Osteoblast (primary cell): ENCODE measurements at regions not wholly inside any gene's neighbourhood (a gene's known extent, or its start where the extent isn't known, plus 50 kb on each side); places are given as distances from the start of the nearest gene placed in this dataset.

ENCODE experiments used
- DNase-seq: peaks from one replicate; pipeline ENCODE4 v3.0.0; 2011; ENCODE audit warnings: low spot score, mixed read lengths; ENCODE audit not compliant: insufficient read length; ENCODE audit errors: missing footprints
- H2AFZ ChIP-seq: 2 replicates; pipeline ENCODE4 v1.6.0; 2011; ENCODE audit warnings: mild to moderate bottlenecking, low read length
- H3K27ac ChIP-seq: 2 replicates; pipeline ENCODE4 v1.5.1; 2011; ENCODE audit warnings: mild to moderate bottlenecking, low read depth, low read length, moderate library complexity
- H3K27me3 ChIP-seq: 2 replicates; pipeline ENCODE4 v1.6.0; 2012; ENCODE audit warnings: mild to moderate bottlenecking, control low read depth, inconsistent platforms, low read length, moderate library complexity; ENCODE audit not compliant: insufficient read depth
- H3K36me3 ChIP-seq: 2 replicates; pipeline ENCODE4 v1.5.1; 2011; ENCODE audit warnings: mild to moderate bottlenecking, low read length, control low read depth, moderate library complexity; ENCODE audit not compliant: insufficient read depth
- H3K4me1 ChIP-seq: 2 replicates; pipeline ENCODE4 v1.5.1; 2011; ENCODE audit warnings: mild to moderate bottlenecking, low read length, control low read depth, moderate library complexity; ENCODE audit not compliant: insufficient read depth
- H3K4me2 ChIP-seq: 2 replicates; pipeline ENCODE4 v1.6.0; 2011; ENCODE audit warnings: mild to moderate bottlenecking, low read length; ENCODE audit not compliant: insufficient read depth
- H3K4me3 ChIP-seq: fragments of 200-600 bp; sonication (generic); 3 replicates; pipeline ENCODE4 v1.5.1; 2012; ENCODE audit warnings: mild to moderate bottlenecking, low read length, inconsistent platforms; ENCODE audit not compliant: insufficient read depth
- H3K79me2 ChIP-seq: 2 replicates; pipeline ENCODE4 v1.6.0; 2012; ENCODE audit warnings: mild to moderate bottlenecking, low read length, control low read depth, inconsistent platforms; ENCODE audit not compliant: insufficient read depth
- H3K9me3 ChIP-seq: 2 replicates; pipeline ENCODE4 v1.5.1; 2011; ENCODE audit warnings: low read depth, low read length, control low read depth
- H4K20me1 ChIP-seq: 2 replicates; pipeline ENCODE4 v1.6.0; 2012; ENCODE audit warnings: mild to moderate bottlenecking, low read length, control low read depth; ENCODE audit not compliant: insufficient read depth
- TF ChIP-seq, protein P1 (sequence below): IDR thresholded peaks from 2 replicates; pipeline ENCODE4 v1.5.1; 2011; ENCODE audit warnings: mild to moderate bottlenecking, low read depth, low read length, moderate library complexity; ENCODE audit errors: extremely low read depth

DNA sequence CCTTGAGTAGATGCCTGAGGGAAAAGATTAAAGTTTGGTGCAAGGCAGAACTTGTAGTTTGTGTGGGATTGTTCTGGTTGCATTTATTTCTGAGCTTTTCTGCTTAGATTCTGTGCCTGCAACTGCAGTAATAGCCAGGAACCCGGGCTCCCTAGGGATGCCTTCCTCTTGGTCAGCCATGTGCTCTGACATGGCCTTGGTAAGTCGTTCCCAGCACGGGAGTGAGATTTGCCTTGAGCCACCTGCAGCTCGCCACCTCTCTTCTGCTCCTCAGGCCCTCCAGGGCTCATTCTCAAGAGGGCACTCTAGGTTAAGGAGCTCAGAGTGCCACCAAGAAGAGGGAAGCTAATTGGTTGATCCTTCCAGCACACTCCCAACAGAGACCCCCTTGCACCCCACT is 350.6 kb upstream of the MKI67 start:
- Histone ChIP-seq H3K27me3 (no peaks in the 10 kb centered on the region), H2AFZ (no peak overlapping the region), H3K27ac (no peak overlapping the region), H3K4me2 (no peak overlapping the region), H4K20me1 (no peaks in the 10 kb centered on the region), H3K79me2 (no peaks in the 10 kb centered on the region), H3K4me3 (no peak overlapping the region), H3K4me1 (no peaks in the 10 kb centered on the region), H3K9me3 (no peaks in the 10 kb centered on the region), H3K36me3 (no peaks in the 10 kb centered on the region)
- TF ChIP-seq, protein P1, sequence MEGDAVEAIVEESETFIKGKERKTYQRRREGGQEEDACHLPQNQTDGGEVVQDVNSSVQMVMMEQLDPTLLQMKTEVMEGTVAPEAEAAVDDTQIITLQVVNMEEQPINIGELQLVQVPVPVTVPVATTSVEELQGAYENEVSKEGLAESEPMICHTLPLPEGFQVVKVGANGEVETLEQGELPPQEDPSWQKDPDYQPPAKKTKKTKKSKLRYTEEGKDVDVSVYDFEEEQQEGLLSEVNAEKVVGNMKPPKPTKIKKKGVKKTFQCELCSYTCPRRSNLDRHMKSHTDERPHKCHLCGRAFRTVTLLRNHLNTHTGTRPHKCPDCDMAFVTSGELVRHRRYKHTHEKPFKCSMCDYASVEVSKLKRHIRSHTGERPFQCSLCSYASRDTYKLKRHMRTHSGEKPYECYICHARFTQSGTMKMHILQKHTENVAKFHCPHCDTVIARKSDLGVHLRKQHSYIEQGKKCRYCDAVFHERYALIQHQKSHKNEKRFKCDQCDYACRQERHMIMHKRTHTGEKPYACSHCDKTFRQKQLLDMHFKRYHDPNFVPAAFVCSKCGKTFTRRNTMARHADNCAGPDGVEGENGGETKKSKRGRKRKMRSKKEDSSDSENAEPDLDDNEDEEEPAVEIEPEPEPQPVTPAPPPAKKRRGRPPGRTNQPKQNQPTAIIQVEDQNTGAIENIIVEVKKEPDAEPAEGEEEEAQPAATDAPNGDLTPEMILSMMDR, result no peak
- DNase-seq, result peak; percentile 41

DNA sequence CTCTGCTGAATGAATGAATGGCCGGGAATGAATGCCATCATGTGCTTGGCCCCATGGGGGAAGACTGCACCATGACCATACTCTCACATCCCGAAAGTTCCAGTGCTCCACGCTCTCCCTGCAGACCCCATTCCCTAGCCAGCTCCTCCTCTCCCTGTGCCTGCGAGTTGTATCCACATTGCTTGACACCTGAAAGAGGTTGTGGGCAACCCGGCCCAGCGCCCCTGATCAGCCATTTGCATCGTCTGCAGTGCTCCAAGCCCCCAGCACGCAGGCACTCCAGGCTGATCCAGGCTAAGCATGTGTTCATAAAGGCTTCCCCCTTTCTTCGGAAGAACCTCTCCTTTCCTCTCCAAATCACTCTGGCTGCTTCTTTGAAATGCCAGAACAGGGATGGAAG is 354.4 kb upstream of the MKI67 start:
- Histone ChIP-seq H4K20me1 (no peaks in the 10 kb centered on the region), H3K27ac (no peak overlapping the region), H3K4me3 (no peak overlapping the region), H3K27me3 (no peaks in the 10 kb centered on the region), H3K4me1 (no peaks in the 10 kb centered on the region), H3K4me2 (no peak overlapping the region), H3K9me3 (no peaks in the 10 kb centered on the region), H3K36me3 (no peaks in the 10 kb centered on the region), H2AFZ (no peak overlapping the region), H3K79me2 (no peaks in the 10 kb centered on the region)
- no peak for DNase-seq
- TF ChIP-seq, protein P1, result no peak

DNA sequence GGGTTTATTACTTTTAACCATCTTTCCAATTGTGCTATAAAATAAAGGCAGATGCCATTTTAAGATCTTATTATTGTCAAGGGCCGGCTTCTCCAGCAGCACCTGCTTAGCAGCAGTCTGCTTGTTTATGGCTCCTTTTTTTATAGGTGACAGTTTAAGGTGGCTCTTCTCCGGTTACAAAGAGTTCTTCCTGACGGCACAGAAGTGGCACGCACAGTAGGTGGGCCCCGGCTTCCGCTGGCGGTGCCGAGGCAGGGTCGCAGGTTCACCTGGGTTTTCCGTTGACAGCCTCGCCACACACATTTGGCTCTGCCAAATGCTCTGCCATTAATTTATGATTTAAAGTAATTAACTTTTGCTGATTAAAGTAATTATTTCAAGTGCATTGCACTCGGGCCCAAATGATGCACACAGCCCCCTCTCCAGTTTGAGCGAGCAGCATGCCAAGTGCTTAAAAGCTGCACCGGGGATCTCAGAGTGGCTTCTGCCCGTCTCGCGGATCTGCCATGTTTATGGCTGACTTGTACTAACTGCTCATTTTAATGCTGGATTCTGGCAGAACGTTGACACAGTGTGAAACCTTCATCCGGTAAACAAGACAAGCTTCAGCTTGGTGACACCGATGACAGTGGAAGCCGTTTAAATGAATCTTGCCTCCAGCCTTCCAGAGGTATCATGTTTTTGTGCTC is 355.1 kb upstream of the MKI67 start:
- H3K9me3 ChIP-seq, result no peaks in the 10 kb centered on the region
- TF ChIP-seq, protein P1, result no peak
- H4K20me1 ChIP-seq, result no peaks in the 10 kb centered on the region
- H3K4me1 ChIP-seq, result no peaks in the 10 kb centered on the region
- H3K27me3 ChIP-seq, result no peaks in the 10 kb centered on the region
- H2AFZ ChIP-seq, result no peak overlapping the region
- no peaks in the 10 kb centered on the region for H3K36me3 ChIP-seq
- H3K27ac ChIP-seq, result no peak overlapping the region
- H3K4me3 ChIP-seq, result no peak overlapping the region
- no peak overlapping the region for H3K4me2 ChIP-seq
- no peak for DNase-seq
- H3K79me2 ChIP-seq, result no peaks in the 10 kb centered on the region

DNA sequence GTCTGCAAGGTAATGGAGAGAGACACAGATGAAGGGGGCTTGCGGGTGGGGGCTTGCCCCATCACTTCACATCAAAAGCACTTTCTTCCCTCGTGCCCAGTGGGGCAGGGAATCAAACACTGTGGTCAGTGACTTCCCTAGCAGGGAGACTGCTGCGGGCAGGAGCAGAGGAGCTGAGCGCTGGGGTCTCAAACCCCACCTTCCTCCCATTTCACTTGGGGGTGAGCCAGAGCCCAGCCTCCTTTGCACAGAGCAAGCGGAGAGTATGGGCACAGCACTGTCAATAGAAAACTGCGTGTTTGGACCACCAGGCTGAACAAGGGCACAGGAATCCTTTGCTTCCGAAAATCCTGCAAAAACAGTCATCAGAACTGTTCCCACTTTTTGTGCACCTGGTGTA is 355.8 kb upstream of the MKI67 start:
- H3K4me1 ChIP-seq, result no peaks in the 10 kb centered on the region
- H2AFZ ChIP-seq, result no peak overlapping the region
- TF ChIP-seq, protein P1, result no peak
- H3K27me3 ChIP-seq, result no peaks in the 10 kb centered on the region
- no peaks in the 10 kb centered on the region for H3K36me3 ChIP-seq
- no peaks in the 10 kb centered on the region for H4K20me1 ChIP-seq
- no peak overlapping the region for H3K4me3 ChIP-seq
- H3K4me2 ChIP-seq, result no peak overlapping the region
- DNase-seq, result no peak
- no peak overlapping the region for H3K27ac ChIP-seq
- H3K9me3 ChIP-seq, result no peaks in the 10 kb centered on the region
- no peaks in the 10 kb centered on the region for H3K79me2 ChIP-seq
